ENCODE measurements at regions not wholly inside any gene's neighbourhood (a gene's known extent, or its start where the extent isn't known, plus 50 kb on each side); places are given as distances from the start of the nearest gene placed in this dataset.
A peak's percentile ranks its signal among the peaks of the same experiment; 100 is the strongest.

DNA sequence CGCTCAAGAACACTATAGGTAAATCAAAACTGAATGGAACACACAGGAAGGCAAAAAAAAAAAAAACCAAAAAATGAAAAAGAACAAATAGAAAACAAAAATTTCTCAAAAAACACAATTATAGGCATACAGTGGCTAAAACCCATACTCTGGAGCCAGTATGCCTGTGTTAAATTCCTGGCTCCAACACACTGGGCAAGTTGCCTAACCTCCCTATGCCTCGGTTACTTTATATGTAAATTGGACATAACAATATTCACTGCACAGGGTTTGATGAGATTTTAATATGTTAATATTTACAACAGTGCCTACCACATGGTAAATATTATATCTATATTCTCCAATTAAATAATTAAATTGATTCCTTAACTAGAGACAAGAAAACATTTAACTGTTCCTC, 217.1 kb downstream of the HTR7 start:
- in situ Hi-C loops (cut with MboI; ENCODE audit: low pct_unique_long_range_greater_than_20kb, low sequenced_read_pairs, unreplicated experiment), result no loop called here
- no peak for DNase-seq (ENCODE audit: low spot score)
- TF ChIP-seq, protein P1, sequence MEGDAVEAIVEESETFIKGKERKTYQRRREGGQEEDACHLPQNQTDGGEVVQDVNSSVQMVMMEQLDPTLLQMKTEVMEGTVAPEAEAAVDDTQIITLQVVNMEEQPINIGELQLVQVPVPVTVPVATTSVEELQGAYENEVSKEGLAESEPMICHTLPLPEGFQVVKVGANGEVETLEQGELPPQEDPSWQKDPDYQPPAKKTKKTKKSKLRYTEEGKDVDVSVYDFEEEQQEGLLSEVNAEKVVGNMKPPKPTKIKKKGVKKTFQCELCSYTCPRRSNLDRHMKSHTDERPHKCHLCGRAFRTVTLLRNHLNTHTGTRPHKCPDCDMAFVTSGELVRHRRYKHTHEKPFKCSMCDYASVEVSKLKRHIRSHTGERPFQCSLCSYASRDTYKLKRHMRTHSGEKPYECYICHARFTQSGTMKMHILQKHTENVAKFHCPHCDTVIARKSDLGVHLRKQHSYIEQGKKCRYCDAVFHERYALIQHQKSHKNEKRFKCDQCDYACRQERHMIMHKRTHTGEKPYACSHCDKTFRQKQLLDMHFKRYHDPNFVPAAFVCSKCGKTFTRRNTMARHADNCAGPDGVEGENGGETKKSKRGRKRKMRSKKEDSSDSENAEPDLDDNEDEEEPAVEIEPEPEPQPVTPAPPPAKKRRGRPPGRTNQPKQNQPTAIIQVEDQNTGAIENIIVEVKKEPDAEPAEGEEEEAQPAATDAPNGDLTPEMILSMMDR (IDR thresholded peaks at IDR 0.05; ENCODE audit: extremely low read depth, insufficient read depth, missing control alignments), result no peak

DNA sequence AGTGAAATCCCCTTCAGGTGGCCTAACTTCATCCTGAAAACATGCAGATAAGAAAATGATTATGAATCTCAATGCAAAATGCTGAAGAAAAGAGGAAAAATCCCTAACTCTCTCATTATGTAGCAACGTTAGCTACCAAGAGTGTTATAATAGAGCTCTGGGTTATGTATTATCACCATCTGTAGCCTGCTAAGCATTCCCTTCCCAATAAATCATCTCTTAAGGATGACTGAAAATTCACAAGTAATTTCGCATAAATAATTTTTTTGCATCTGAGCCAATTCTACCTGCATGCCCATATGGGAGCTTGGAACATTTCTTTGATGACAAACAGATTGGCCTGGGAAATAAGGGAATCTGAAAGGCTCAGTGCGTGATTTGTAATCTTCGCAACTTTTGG, 216.1 kb downstream of the HTR7 start:
- DNase-seq (ENCODE audit: low spot score), result no peak
- in situ Hi-C loops (cut with MboI; ENCODE audit: low pct_unique_long_range_greater_than_20kb, low sequenced_read_pairs, unreplicated experiment), result no loop called here
- TF ChIP-seq, protein P1 (IDR thresholded peaks at IDR 0.05; ENCODE audit: extremely low read depth, insufficient read depth, missing control alignments), result no peak

DNA sequence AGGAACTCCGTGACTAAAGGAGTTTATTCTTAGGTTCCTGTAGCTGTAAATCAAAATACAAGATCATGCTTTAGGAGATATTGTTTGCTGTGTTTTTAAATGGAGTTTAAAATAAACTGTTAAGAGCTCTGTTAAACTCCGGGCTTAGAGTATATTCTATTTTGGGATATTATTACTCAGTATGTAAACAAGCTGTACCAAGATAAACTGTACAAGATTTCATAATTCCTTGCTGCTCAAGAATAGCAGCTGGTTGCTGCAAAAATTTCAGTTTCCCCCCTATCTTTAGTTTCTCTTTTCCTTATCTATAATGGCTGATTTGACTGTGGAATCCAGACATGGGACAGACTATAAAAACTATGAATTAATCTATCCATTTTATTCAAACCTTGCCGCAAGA, 215.7 kb downstream of the HTR7 start:
- TF ChIP-seq, protein P1 (IDR thresholded peaks at IDR 0.05; ENCODE audit: extremely low read depth, insufficient read depth, missing control alignments), result no peak
- in situ Hi-C loops (cut with MboI; ENCODE audit: low pct_unique_long_range_greater_than_20kb, low sequenced_read_pairs, unreplicated experiment), result no loop called here
- no peak for DNase-seq (ENCODE audit: low spot score)

DNA sequence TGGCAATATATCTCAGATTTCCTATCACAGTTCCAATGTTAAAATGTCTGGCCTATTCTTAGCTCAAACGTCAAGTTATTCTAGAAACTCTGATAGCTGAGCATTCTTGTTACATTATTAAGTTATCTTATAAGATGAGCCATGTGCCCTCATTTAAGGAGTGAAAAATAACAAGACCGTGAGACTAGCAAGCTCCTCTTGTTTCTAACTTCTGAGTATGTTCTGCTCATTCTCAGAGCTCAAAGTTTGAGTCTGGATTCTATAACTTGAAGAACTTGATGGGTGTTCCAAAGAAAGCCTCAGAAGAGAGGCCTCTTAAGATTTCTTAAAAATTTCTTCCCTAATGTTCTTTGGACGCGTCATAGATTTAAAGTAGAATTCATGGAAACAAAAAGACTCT, 215.2 kb downstream of the HTR7 start:
- no peak for DNase-seq (ENCODE audit: low spot score)
- in situ Hi-C loops (cut with MboI; ENCODE audit: low pct_unique_long_range_greater_than_20kb, low sequenced_read_pairs, unreplicated experiment), result no loop called here
- TF ChIP-seq, protein P1 (IDR thresholded peaks at IDR 0.05; ENCODE audit: extremely low read depth, insufficient read depth, missing control alignments), result no peak

DNA sequence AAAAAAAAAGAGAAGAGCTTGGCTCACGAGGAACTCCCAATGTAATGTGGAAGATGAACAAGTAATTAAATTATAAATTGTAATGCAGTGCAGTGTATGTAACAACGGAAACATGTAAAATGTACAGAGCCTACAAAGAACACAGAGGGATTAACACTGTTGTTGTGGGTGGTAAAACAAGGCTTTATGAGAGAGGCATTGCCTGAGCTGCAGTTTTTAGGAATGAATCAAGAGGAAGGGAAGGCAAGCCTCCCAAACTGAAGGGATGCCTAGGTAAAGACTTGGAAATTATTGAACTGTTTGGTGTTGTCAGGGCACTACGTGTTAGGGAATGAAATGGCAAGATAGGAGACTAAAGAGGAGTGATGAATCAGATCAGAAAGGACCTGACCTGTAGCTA, 213.7 kb downstream of the HTR7 start:
- in situ Hi-C loops (cut with MboI; ENCODE audit: low pct_unique_long_range_greater_than_20kb, low sequenced_read_pairs, unreplicated experiment), result no loop called here
- no peak for DNase-seq (ENCODE audit: low spot score)
- TF ChIP-seq, protein P1 (IDR thresholded peaks at IDR 0.05; ENCODE audit: extremely low read depth, insufficient read depth, missing control alignments), result no peak

DNA sequence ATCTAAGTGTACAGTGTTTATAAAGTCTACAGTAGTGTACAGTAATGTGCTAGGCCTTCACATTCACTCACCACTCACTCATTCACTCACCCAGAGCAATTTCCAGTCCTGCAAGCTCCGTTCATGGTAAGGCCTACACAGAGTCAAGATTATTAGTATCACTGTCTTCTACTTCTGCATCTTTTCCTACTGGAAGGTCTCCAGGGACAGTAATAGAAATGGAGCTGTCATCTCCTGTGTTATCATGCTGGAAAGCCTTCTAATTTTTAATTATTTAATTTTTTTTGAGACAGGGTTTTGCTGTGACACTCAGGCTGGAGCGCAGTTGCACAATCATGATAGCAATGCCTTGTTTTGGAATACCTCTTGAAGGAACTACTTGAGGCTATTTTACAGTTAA, 207.0 kb downstream of the HTR7 start:
- no peak for DNase-seq (ENCODE audit: low spot score)
- in situ Hi-C loops (cut with MboI; ENCODE audit: low pct_unique_long_range_greater_than_20kb, low sequenced_read_pairs, unreplicated experiment), result no loop called here
- TF ChIP-seq, protein P1 (IDR thresholded peaks at IDR 0.05; ENCODE audit: extremely low read depth, insufficient read depth, missing control alignments), result no peak

DNA sequence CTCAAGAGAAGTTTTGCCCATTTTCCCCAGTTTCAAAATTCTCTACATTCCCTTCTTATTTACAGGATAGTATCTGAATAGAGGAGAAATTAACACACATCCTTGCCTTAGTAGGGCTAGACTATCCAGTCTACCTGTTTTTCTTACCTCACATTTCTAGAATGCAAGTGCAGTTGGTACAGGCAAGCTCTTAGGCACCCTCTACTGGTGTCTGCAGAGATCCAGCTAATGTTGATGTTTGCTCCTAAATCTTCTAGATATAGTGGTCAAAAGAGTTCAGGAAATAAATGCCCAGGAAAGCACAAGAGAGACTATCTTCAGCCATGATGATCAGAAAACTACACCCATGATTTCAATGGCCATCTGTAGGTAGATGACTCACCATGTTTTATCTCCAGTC, 205.3 kb downstream of the HTR7 start:
- in situ Hi-C loops (cut with MboI; ENCODE audit: low pct_unique_long_range_greater_than_20kb, low sequenced_read_pairs, unreplicated experiment), result no loop called here
- TF ChIP-seq, protein P1 (IDR thresholded peaks at IDR 0.05; ENCODE audit: extremely low read depth, insufficient read depth, missing control alignments), result peak; percentile 36
- no peak for DNase-seq (ENCODE audit: low spot score)
